Progenitor cell of endocrine pancreas (in vitro differentiated cells): ENCODE measurements at regions not wholly inside any gene's neighbourhood (a gene's known extent, or its start where the extent isn't known, plus 50 kb on each side); places are given as distances from the start of the nearest gene placed in this dataset.

ENCODE experiments used
- DNase-seq: peaks from one replicate; pipeline ENCODE4 v3.0.0; 2021; ENCODE audit warnings: low spot score; ENCODE audit not compliant: unreplicated experiment
- H3K27ac Mint-ChIP-seq: 2 replicates; pipeline ENCODE4 v1.8.0; 2021; ENCODE audit warnings: mild to moderate bottlenecking, moderate library complexity, mixed read lengths
- H3K27me3 Mint-ChIP-seq: 2 replicates; pipeline ENCODE4 v1.8.0; 2021; ENCODE audit warnings: mixed read lengths
- H3K36me3 Mint-ChIP-seq: 2 replicates; pipeline ENCODE4 v1.8.0; 2022; ENCODE audit warnings: mixed read lengths; ENCODE audit not compliant: insufficient read depth
- H3K4me1 Mint-ChIP-seq: 2 replicates; pipeline ENCODE4 v1.8.0; 2021; ENCODE audit warnings: low read depth, mixed read lengths
- H3K4me3 Mint-ChIP-seq: 2 replicates; pipeline ENCODE4 v1.8.0; 2021; ENCODE audit warnings: low read depth, mild to moderate bottlenecking, moderate library complexity, mixed read lengths
- H3K9me3 Mint-ChIP-seq: 2 replicates; pipeline ENCODE4 v1.8.0; 2021; ENCODE audit warnings: low read depth, mixed read lengths
- TF ChIP-seq, protein P1 (sequence below): fragments of 200-600 bp; sonication (generic); IDR thresholded peaks from one replicate; pipeline ENCODE4 v1.5.0; 2021; ENCODE audit warnings: antibody characterized with exemption, mild to moderate bottlenecking; ENCODE audit not compliant: unreplicated experiment

DNA sequence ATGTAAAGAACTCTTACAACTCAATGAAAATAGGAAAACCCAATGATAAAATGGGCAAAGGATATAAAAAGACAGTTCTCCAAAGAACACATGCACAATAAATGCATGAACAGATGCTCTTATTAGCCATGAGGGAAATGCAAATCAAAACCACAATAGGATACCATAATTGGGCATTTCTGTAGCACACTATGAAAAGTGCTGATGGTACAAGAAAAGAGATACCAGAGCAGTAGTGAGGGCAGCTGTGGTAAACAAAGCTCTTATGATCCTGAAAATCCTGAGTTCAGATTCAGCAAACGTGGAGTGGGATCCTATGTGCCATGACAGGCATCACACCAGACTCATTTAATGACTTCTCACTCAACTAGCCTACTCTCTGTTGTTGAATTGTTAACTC lies 96.7 kb upstream of the SLC25A13 start:
- Mint-ChIP-seq H3K36me3 (no peaks in the 10 kb centered on the region), H3K9me3 (no peaks in the 10 kb centered on the region), H3K27me3 (peaks cover 8% of the 10 kb centered on the region), H3K4me3 (no peak overlapping the region), H3K27ac (no peak overlapping the region), H3K4me1 (peaks cover 7% of the 10 kb centered on the region)
- TF ChIP-seq, protein P1, sequence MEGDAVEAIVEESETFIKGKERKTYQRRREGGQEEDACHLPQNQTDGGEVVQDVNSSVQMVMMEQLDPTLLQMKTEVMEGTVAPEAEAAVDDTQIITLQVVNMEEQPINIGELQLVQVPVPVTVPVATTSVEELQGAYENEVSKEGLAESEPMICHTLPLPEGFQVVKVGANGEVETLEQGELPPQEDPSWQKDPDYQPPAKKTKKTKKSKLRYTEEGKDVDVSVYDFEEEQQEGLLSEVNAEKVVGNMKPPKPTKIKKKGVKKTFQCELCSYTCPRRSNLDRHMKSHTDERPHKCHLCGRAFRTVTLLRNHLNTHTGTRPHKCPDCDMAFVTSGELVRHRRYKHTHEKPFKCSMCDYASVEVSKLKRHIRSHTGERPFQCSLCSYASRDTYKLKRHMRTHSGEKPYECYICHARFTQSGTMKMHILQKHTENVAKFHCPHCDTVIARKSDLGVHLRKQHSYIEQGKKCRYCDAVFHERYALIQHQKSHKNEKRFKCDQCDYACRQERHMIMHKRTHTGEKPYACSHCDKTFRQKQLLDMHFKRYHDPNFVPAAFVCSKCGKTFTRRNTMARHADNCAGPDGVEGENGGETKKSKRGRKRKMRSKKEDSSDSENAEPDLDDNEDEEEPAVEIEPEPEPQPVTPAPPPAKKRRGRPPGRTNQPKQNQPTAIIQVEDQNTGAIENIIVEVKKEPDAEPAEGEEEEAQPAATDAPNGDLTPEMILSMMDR: no peak
- no peak for DNase-seq

DNA sequence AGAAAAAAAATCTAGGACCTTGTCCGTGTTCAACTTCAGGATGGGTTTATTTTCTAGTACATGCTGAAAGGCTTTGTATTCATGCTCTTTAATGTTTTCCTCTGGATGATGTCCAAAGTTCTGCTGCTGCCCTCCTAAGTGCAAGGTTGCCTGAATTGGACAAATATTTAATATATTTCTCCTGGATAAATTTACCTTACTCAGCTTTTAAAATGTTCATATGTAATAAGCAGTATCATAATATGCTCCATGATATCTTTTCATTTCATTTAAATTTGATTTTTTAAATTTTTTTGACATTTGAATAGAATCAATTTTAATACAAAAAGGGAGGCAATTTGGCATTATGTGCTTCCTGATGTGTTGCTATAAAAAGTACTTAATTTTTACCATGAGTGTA lies 95.9 kb upstream of the SLC25A13 start:
- Mint-ChIP-seq H3K4me1 (peaks cover 7% of the 10 kb centered on the region), H3K27ac (no peak overlapping the region), H3K27me3 (peaks cover 8% of the 10 kb centered on the region), H3K4me3 (no peak overlapping the region), H3K9me3 (no peaks in the 10 kb centered on the region), H3K36me3 (no peaks in the 10 kb centered on the region)
- no peak for DNase-seq
- TF ChIP-seq, protein P1: no peak

DNA sequence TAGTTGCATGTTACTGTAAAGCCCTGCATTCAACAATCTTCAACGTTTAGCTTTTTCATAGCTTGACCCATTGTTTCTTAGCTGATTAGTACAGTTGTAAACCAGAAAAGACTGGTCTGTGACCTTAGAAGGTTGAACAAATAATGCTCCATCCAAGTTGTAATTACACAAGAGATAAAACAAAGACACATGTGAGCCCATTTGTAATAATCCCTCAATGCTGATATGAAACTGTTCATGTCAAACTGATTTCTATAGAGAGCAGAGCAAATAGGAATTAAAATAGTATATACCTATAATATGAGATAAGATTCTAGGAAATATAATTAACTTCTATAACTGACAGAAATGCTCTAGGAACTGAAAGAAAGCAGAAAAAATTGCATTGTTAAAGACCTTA lies 94.7 kb upstream of the SLC25A13 start:
- Mint-ChIP-seq H3K27me3 (peaks cover 8% of the 10 kb centered on the region), H3K4me1 (peaks cover 7% of the 10 kb centered on the region), H3K9me3 (no peaks in the 10 kb centered on the region), H3K4me3 (no peak overlapping the region), H3K27ac (no peak overlapping the region), H3K36me3 (no peaks in the 10 kb centered on the region)
- TF ChIP-seq, protein P1: no peak
- no peak for DNase-seq

DNA sequence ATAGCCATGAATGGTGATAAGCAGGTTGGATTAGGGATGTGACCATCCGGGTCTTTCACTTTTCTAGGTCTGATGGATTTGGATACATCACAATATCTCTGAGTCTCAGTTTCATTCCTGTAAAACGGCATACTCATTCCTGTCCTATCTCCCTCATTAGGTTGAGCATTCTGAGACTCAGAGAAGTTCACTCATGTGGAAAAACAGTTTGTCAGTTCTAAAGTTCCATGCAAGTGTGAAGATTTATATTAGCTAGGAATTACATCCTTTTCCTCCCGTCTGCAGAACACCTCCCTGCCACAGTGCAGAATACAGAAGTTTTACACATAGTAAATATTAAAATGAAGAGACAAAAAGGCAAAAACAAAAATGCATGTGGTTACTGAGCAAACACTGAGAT lies 94.2 kb upstream of the SLC25A13 start:
- H3K36me3 Mint-ChIP-seq: no peaks in the 10 kb centered on the region
- TF ChIP-seq, protein P1: no peak
- H3K27ac Mint-ChIP-seq: no peak overlapping the region
- DNase-seq: no peak
- no peak overlapping the region for H3K4me3 Mint-ChIP-seq
- no peaks in the 10 kb centered on the region for H3K9me3 Mint-ChIP-seq
- peaks cover 7% of the 10 kb centered on the region for H3K4me1 Mint-ChIP-seq
- H3K27me3 Mint-ChIP-seq: peaks cover 8% of the 10 kb centered on the region

DNA sequence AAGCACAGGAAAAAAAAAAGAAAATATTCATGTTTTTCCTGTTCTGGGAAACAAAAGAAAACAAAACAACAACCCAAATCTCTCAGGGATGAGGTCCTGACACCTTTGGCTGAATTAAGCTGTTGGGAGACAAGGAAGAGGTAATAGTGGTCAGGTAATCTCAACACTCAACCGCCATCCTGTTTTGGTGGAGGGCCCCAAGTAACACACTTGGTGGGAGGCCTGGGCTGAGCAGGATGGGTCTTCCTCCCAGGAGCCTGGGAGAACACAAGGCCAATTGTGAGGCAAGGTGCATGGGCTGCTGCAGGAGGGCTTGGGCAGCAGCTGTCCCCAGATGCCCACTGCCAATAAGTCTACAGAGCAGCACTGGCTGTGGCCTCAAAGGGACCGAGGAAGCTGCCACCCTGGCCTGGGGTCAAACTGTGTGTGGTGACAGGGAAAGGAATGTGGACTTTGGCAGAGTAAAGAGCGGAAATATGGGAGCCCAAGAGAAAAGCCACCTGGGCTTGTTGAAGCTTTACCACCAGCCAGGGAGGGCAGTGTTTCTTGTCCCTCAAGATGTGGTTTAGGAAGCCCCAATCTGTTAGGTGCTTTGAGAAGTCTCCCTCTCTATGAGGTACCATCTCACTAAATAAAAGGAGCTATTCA lies 93.5 kb upstream of the SLC25A13 start:
- Mint-ChIP-seq H3K27me3 (peaks cover 8% of the 10 kb centered on the region), H3K9me3 (no peaks in the 10 kb centered on the region), H3K4me1 (peaks cover 7% of the 10 kb centered on the region), H3K36me3 (no peaks in the 10 kb centered on the region), H3K4me3 (no peak overlapping the region), H3K27ac (peak overlapping the region; percentile 74)
- DNase-seq: no peak
- TF ChIP-seq, protein P1: no peak
